ENCODE measurements at regions not wholly inside any gene's neighbourhood (a gene's known extent, or its start where the extent isn't known, plus 50 kb on each side); places are given as distances from the start of the nearest gene placed in this dataset.

DNA sequence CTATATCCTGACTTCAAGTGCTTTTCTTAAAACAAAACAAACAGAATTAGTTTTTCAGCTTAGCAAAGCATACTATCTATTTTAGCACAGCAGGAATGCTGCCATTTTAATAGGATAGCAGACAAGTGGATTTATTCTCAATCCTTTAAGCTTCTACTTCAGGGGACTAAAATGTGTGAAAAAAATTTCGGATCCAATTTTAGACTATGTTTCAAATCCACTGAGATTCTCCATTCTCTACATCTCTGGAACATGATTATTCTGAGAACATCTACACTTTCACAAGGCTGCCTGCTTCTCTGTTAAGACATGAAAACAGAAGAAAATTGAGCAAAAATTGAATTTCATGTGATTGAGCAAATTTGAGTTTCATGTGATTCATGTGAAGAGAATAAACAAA, 1321.3 kb downstream of the HACE1 start (continued):
- TF ChIP-seq, protein P1, sequence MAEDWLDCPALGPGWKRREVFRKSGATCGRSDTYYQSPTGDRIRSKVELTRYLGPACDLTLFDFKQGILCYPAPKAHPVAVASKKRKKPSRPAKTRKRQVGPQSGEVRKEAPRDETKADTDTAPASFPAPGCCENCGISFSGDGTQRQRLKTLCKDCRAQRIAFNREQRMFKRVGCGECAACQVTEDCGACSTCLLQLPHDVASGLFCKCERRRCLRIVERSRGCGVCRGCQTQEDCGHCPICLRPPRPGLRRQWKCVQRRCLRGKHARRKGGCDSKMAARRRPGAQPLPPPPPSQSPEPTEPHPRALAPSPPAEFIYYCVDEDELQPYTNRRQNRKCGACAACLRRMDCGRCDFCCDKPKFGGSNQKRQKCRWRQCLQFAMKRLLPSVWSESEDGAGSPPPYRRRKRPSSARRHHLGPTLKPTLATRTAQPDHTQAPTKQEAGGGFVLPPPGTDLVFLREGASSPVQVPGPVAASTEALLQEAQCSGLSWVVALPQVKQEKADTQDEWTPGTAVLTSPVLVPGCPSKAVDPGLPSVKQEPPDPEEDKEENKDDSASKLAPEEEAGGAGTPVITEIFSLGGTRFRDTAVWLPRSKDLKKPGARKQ (CRISPR knock-in tag; IDR thresholded peaks at IDR 0.05): no peak
- TF ChIP-seq HMGN3 (IDR thresholded peaks at IDR 0.05; ENCODE audit: borderline replicate concordance, extremely low read depth, insufficient read length, low read depth, low read length) (no peak), ZNF41 (CRISPR knock-in tag; conservative IDR thresholded peaks at IDR 0.05) (no peak), IFI16 (CRISPR knock-in tag; IDR thresholded peaks at IDR 0.05) (no peak), ZNF347 (CRISPR knock-in tag; IDR thresholded peaks at IDR 0.05; ENCODE audit: low read depth) (no peak), KLF13 (tag; IDR thresholded peaks at IDR 0.05; ENCODE audit: borderline replicate concordance, low read depth) (no peak), HNRNPUL1 (IDR thresholded peaks at IDR 0.05; ENCODE audit: low read length) (no peak), MYC (IDR thresholded peaks at IDR 0.05; ENCODE audit: low read depth, low read length) (no peak), MYC (CRISPR knock-in tag; IDR thresholded peaks at IDR 0.05; ENCODE audit: borderline replicate concordance, low read depth) (no peak), HDAC8 (tag; IDR thresholded peaks at IDR 0.05) (no peak), YBX1 (IDR thresholded peaks at IDR 0.05) (no peak)
- TF ChIP-seq, protein P2, sequence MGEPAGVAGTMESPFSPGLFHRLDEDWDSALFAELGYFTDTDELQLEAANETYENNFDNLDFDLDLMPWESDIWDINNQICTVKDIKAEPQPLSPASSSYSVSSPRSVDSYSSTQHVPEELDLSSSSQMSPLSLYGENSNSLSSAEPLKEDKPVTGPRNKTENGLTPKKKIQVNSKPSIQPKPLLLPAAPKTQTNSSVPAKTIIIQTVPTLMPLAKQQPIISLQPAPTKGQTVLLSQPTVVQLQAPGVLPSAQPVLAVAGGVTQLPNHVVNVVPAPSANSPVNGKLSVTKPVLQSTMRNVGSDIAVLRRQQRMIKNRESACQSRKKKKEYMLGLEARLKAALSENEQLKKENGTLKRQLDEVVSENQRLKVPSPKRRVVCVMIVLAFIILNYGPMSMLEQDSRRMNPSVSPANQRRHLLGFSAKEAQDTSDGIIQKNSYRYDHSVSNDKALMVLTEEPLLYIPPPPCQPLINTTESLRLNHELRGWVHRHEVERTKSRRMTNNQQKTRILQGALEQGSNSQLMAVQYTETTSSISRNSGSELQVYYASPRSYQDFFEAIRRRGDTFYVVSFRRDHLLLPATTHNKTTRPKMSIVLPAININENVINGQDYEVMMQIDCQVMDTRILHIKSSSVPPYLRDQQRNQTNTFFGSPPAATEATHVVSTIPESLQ (CRISPR knock-in tag; IDR thresholded peaks at IDR 0.05): no peak
- TF ChIP-seq, protein P3, sequence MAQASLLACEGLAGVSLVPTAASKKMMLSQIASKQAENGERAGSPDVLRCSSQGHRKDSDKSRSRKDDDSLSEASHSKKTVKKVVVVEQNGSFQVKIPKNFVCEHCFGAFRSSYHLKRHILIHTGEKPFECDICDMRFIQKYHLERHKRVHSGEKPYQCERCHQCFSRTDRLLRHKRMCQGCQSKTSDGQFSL (CRISPR knock-in tag; IDR thresholded peaks at IDR 0.05): no peak
- TF ChIP-seq, protein P3 (tag; IDR thresholded peaks at IDR 0.05): no peak
- TF ChIP-seq, protein P4, sequence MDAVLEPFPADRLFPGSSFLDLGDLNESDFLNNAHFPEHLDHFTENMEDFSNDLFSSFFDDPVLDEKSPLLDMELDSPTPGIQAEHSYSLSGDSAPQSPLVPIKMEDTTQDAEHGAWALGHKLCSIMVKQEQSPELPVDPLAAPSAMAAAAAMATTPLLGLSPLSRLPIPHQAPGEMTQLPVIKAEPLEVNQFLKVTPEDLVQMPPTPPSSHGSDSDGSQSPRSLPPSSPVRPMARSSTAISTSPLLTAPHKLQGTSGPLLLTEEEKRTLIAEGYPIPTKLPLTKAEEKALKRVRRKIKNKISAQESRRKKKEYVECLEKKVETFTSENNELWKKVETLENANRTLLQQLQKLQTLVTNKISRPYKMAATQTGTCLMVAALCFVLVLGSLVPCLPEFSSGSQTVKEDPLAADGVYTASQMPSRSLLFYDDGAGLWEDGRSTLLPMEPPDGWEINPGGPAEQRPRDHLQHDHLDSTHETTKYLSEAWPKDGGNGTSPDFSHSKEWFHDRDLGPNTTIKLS (IDR thresholded peaks at IDR 0.05; ENCODE audit: borderline replicate concordance, low read depth): no peak
- TF ChIP-seq, protein P5, sequence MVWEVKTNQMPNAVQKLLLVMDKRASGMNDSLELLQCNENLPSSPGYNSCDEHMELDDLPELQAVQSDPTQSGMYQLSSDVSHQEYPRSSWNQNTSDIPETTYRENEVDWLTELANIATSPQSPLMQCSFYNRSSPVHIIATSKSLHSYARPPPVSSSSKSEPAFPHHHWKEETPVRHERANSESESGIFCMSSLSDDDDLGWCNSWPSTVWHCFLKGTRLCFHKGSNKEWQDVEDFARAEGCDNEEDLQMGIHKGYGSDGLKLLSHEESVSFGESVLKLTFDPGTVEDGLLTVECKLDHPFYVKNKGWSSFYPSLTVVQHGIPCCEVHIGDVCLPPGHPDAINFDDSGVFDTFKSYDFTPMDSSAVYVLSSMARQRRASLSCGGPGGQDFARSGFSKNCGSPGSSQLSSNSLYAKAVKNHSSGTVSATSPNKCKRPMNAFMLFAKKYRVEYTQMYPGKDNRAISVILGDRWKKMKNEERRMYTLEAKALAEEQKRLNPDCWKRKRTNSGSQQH (CRISPR knock-in tag; IDR thresholded peaks at IDR 0.05): no peak
